ENCODE measurements at regions not wholly inside any gene's neighbourhood (a gene's known extent, or its start where the extent isn't known, plus 50 kb on each side); places are given as distances from the start of the nearest gene placed in this dataset.
A peak's percentile ranks its signal among the peaks of the same experiment; 100 is the strongest.

- no peak overlapping the region for H3K27ac Mint-ChIP-seq
- H3K4me3 ChIP-seq = peak overlapping the region; percentile 1; the same call in 1 of the 2 replicates
- H3K27me3 Mint-ChIP-seq (ENCODE audit: insufficient read depth, low read depth, poor library complexity) = peaks cover 6% of the 10 kb centered on the region
- H3K4me1 Mint-ChIP-seq = peaks cover 31% of the 10 kb centered on the region
- H3K36me3 ChIP-seq (ENCODE audit: insufficient read depth) = no peaks in the 10 kb centered on the region
- DNase-seq (ENCODE audit: low spot score) (peak; percentile 53), ATAC-seq (peak; percentile 99)
- peaks cover 3% of the 10 kb centered on the region; the same call in 1 of the 3 replicates for H3K36me3 Mint-ChIP-seq (ENCODE audit: low read depth)
- H3K4me2 ChIP-seq = peak overlapping the region; percentile 19
- 0 out of 2 replicates have a peak overlapping the region, but pooled peaks have one; percentile 28 for H2AFZ ChIP-seq
- no peaks in the 10 kb centered on the region for H4K20me1 ChIP-seq (replicated peaks; ENCODE audit: insufficient read depth)
- H3K9me3 Mint-ChIP-seq = peaks cover 3% of the 10 kb centered on the region; the same call in 1 of the 3 replicates
- H3K27ac ChIP-seq (ENCODE audit: low read depth) = no peak overlapping the region
- TF ChIP-seq ZNF462 (CRISPR knock-in tag; IDR thresholded peaks at IDR 0.05) (peak; percentile 50; the same call in 1 of the 2 replicates), ZNF114 (CRISPR knock-in tag; IDR thresholded peaks at IDR 0.05) (no peak), STAT1 (IDR thresholded peaks at IDR 0.05; ENCODE audit: unreplicated experiment) (no peak), NANOG (IDR thresholded peaks at IDR 0.05; ENCODE audit: borderline replicate concordance) (peak; percentile 42; the same call in 1 of the 2 replicates), POLR2AphosphoS5 (IDR thresholded peaks at IDR 0.05; ENCODE audit: low read depth) (no peak)
- TF ChIP-seq, protein P1, sequence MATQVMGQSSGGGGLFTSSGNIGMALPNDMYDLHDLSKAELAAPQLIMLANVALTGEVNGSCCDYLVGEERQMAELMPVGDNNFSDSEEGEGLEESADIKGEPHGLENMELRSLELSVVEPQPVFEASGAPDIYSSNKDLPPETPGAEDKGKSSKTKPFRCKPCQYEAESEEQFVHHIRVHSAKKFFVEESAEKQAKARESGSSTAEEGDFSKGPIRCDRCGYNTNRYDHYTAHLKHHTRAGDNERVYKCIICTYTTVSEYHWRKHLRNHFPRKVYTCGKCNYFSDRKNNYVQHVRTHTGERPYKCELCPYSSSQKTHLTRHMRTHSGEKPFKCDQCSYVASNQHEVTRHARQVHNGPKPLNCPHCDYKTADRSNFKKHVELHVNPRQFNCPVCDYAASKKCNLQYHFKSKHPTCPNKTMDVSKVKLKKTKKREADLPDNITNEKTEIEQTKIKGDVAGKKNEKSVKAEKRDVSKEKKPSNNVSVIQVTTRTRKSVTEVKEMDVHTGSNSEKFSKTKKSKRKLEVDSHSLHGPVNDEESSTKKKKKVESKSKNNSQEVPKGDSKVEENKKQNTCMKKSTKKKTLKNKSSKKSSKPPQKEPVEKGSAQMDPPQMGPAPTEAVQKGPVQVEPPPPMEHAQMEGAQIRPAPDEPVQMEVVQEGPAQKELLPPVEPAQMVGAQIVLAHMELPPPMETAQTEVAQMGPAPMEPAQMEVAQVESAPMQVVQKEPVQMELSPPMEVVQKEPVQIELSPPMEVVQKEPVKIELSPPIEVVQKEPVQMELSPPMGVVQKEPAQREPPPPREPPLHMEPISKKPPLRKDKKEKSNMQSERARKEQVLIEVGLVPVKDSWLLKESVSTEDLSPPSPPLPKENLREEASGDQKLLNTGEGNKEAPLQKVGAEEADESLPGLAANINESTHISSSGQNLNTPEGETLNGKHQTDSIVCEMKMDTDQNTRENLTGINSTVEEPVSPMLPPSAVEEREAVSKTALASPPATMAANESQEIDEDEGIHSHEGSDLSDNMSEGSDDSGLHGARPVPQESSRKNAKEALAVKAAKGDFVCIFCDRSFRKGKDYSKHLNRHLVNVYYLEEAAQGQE (IDR thresholded peaks at IDR 0.05; ENCODE audit: unreplicated experiment) = no peak
- TF ChIP-seq, protein P2, sequence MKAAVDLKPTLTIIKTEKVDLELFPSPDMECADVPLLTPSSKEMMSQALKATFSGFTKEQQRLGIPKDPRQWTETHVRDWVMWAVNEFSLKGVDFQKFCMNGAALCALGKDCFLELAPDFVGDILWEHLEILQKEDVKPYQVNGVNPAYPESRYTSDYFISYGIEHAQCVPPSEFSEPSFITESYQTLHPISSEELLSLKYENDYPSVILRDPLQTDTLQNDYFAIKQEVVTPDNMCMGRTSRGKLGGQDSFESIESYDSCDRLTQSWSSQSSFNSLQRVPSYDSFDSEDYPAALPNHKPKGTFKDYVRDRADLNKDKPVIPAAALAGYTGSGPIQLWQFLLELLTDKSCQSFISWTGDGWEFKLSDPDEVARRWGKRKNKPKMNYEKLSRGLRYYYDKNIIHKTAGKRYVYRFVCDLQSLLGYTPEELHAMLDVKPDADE (IDR thresholded peaks at IDR 0.05) = no peak
- H3K4me3 Mint-ChIP-seq = peak overlapping the region; percentile 39; the same call in 2 of the 3 replicates
- no peaks in the 10 kb centered on the region for H3K79me2 ChIP-seq (replicated peaks; ENCODE audit: insufficient read depth)
- peaks cover 7% of the 10 kb centered on the region; the same call in 1 of the 2 replicates for H3K9me2 ChIP-seq (ENCODE audit: insufficient read depth)
- H3K4me1 ChIP-seq (ENCODE audit: insufficient read depth) = peaks cover 28% of the 10 kb centered on the region
- no peaks in the 10 kb centered on the region for H3F3A ChIP-seq (replicated peaks; ENCODE audit: low read depth)
- no peaks in the 10 kb centered on the region for H3K27me3 ChIP-seq (ENCODE audit: insufficient read depth)
These were observed 381.6 kb upstream of the CPEB2 start for GRCh38 chr4:14620567-14621141.

All from GM23338 (cell line).